Common myeloid progenitor, CD34-positive (primary cell): ENCODE measurements at regions not wholly inside any gene's neighbourhood (a gene's known extent, or its start where the extent isn't known, plus 50 kb on each side); places are given as distances from the start of the nearest gene placed in this dataset.

Experiments used
- CTCF ChIA-PET: fragments of 350-600 bp; sonication (Branson Sonifier 250); formaldehyde crosslinking; loops from one replicate; lab custom pipeline; 2021; ENCODE audit warnings: antibody characterized with exemption; lab: Charles Lee
- POLR2A ChIA-PET: fragments of 350-600 bp; sonication (Branson Sonifier 250); formaldehyde crosslinking; loops from one replicate; lab custom pipeline; 2021; ENCODE audit warnings: antibody characterized with exemption; lab: Charles Lee
- DNase-seq, 3 donors: peaks; one replicate each; pipeline versions ENCODE4 v3.0.0 to v3.0.0-alpha.2; 2013
- H3K27ac ChIP-seq, 2 experiments: 1 replicate in 1 of 2; 2 replicates in 1 of 2; pipeline ENCODE4 v1.7.0; 2013; ENCODE audit warnings: inconsistent platforms in 2 of 2, low read length in 2 of 2, mild to moderate bottlenecking in 2 of 2, low read depth in 1 of 2, moderate library complexity in 1 of 2; ENCODE audit not compliant: severe bottlenecking in 2 of 2, insufficient read depth in 1 of 2, poor library complexity in 1 of 2
- H3K27me3 ChIP-seq, 5 experiments: replicated peaks in 2 of 5; 1 replicate in 3 of 5; 2 replicates in 2 of 5; pipeline versions ENCODE4 v1.6.1 to v1.7.0; 2013; ENCODE audit warnings: low read length in 4 of 5, mild to moderate bottlenecking in 2 of 5, moderate library complexity in 2 of 5, inconsistent platforms in 1 of 5; ENCODE audit not compliant: insufficient read depth in 5 of 5, control insufficient read depth in 4 of 5
- H3K36me3 ChIP-seq, 4 experiments: 1 replicate in 2 of 4; 2 replicates in 2 of 4; pipeline versions ENCODE4 v1.6.1 to v1.7.0; 2013; ENCODE audit warnings: low read length in 3 of 4, control low read depth in 1 of 4, mild to moderate bottlenecking in 1 of 4; ENCODE audit not compliant: control insufficient read depth in 4 of 4, insufficient read depth in 4 of 4
- H3K4me1 ChIP-seq, 4 experiments: 1 replicate in 3 of 4; 2 replicates in 1 of 4; pipeline versions ENCODE4 v1.6.1 to v1.7.1; 2013; ENCODE audit warnings: low read length in 3 of 4, mild to moderate bottlenecking in 3 of 4, control low read depth in 1 of 4, inconsistent platforms in 1 of 4, moderate library complexity in 1 of 4; ENCODE audit not compliant: control insufficient read depth in 4 of 4, insufficient read depth in 4 of 4; ENCODE audit errors: control extremely low read depth in 1 of 4
- H3K4me3 ChIP-seq, 7 experiments: 1 replicate in 4 of 7; 2 replicates in 3 of 7; pipeline versions ENCODE4 v1.5.1 to v1.7.0; 2013; ENCODE audit warnings: mild to moderate bottlenecking in 7 of 7, low read length in 6 of 7, moderate library complexity in 6 of 7, inconsistent platforms in 2 of 7, low read depth in 2 of 7, control low read depth in 1 of 7; ENCODE audit not compliant: insufficient read depth in 4 of 7, control insufficient read depth in 1 of 7; ENCODE audit errors: extremely low read depth in 1 of 7
- H3K9me3 ChIP-seq, 5 experiments: 1 replicate in 4 of 5; 2 replicates in 1 of 5; pipeline versions ENCODE4 v1.6.1 to v1.7.1; 2013; ENCODE audit warnings: low read length in 4 of 5, mild to moderate bottlenecking in 2 of 5, inconsistent platforms in 1 of 5, low read depth in 1 of 5, moderate library complexity in 1 of 5; ENCODE audit not compliant: control insufficient read depth in 4 of 5, insufficient read depth in 2 of 5; ENCODE audit errors: control extremely low read depth in 1 of 5
- WGBS: methylation state at CpG from one replicate; pipeline ENCODE4 v1.1.5; 2013; ENCODE audit not compliant: insufficient coverage; 5-methylcytosine and 5-hydroxymethylcytosine counted together

- ChIA-PET CTCF (no interaction called here), POLR2A (no interaction called here)
- Histone ChIP-seq H3K27ac (no peak overlapping the region), H3K4me3 (no peak overlapping the region), H3K36me3 (no peaks in the 10 kb centered on the region), H3K27me3 (no peaks in the 10 kb centered on the region), H3K4me1 (peaks cover 0 to 6% (median 0%) of the 10 kb centered on the region in 4 experiments), H3K9me3 (no peaks in the 10 kb centered on the region)
- no CpG with 5 or more reads among the region's 1 CpG for WGBS
- DNase-seq: no peak
These were observed 291.5 kb downstream of the KBTBD8 start for GRCh38 chr3:67289626-67290025.

GRCh38 chr3:67290438-67290837, 292.3 kb downstream of the KBTBD8 start:
- no peaks in the 10 kb centered on the region for H3K9me3 ChIP-seq
- peaks cover 0 to 6% (median 0%) of the 10 kb centered on the region in 4 experiments for H3K4me1 ChIP-seq
- no peak overlapping the region for H3K4me3 ChIP-seq
- H3K27ac ChIP-seq: no peak overlapping the region
- no peaks in the 10 kb centered on the region for H3K36me3 ChIP-seq
- H3K27me3 ChIP-seq: no peaks in the 10 kb centered on the region
- CTCF ChIA-PET: no interaction called here
- WGBS: 96% methylated on average over 3 of the region's 4 CpGs
- DNase-seq: no peak
- POLR2A ChIA-PET: no interaction called here

- CTCF ChIA-PET: no interaction called here
These were observed 293.5 kb downstream of the KBTBD8 start for GRCh38 chr3:67291287-67292252.

GRCh38 chr3:67292356-67293121, 294.4 kb downstream of the KBTBD8 start:
- ChIA-PET CTCF (no interaction called here), POLR2A (no interaction called here)
- peak in 2 of 3 donors; percentile 1 to 10 for DNase-seq
- peaks cover 0 to 2% (median 0%) of the 10 kb centered on the region in 5 experiments for H3K27me3 ChIP-seq
- no peaks in the 10 kb centered on the region for H3K9me3 ChIP-seq
- no peak overlapping the region for H3K4me3 ChIP-seq
- no peaks in the 10 kb centered on the region for H3K36me3 ChIP-seq
- H3K4me1 ChIP-seq: peaks cover 0 to 6% (median 0%) of the 10 kb centered on the region in 4 experiments
- H3K27ac ChIP-seq: no peak overlapping the region
- WGBS: 67% methylated on average over 3 of the region's 3 CpGs

More at GRCh38 chr3:67291287-67292252, 293.5 kb downstream of the KBTBD8 start:
- no peak overlapping the region for H3K4me3 ChIP-seq
- 83% methylated on average over 9 of the region's 11 CpGs for WGBS
- DNase-seq: no peak
- no peaks in the 10 kb centered on the region for H3K36me3 ChIP-seq
- H3K27ac ChIP-seq: no peak overlapping the region
- no peaks in the 10 kb centered on the region for H3K9me3 ChIP-seq
- peaks cover 0 to 2% (median 0%) of the 10 kb centered on the region in 5 experiments for H3K27me3 ChIP-seq
- peaks cover 0 to 6% (median 0%) of the 10 kb centered on the region in 4 experiments for H3K4me1 ChIP-seq
- POLR2A ChIA-PET: no interaction called here

- Histone ChIP-seq H3K4me1 (peaks cover 0 to 6% (median 0%) of the 10 kb centered on the region in 4 experiments), H3K36me3 (no peaks in the 10 kb centered on the region), H3K9me3 (no peaks in the 10 kb centered on the region), H3K27ac (no peak overlapping the region), H3K4me3 (no peak overlapping the region), H3K27me3 (peaks cover 0 to 2% (median 0%) of the 10 kb centered on the region in 5 experiments)
- POLR2A ChIA-PET: no interaction called here
- WGBS: 100% methylated on average over 1 of the region's 3 CpGs
- DNase-seq: no peak
- CTCF ChIA-PET: no interaction called here
These were observed 296.2 kb downstream of the KBTBD8 start for GRCh38 chr3:67294341-67294740.

GRCh38 chr3:67296039-67296892, 298.2 kb downstream of the KBTBD8 start:
- Histone ChIP-seq H3K36me3 (no peaks in the 10 kb centered on the region), H3K27me3 (peaks cover 0 to 2% (median 0%) of the 10 kb centered on the region in 5 experiments), H3K9me3 (no peaks in the 10 kb centered on the region), H3K4me1 (peaks cover 0 to 6% (median 0%) of the 10 kb centered on the region in 4 experiments), H3K27ac (no peak overlapping the region), H3K4me3 (no peak overlapping the region)
- WGBS: 83% methylated on average over 5 of the region's 5 CpGs
- ChIA-PET CTCF (no interaction called here), POLR2A (no interaction called here)
- no peak for DNase-seq
